ENCODE measurements at regions not wholly inside any gene's neighbourhood (a gene's known extent, or its start where the extent isn't known, plus 50 kb on each side); places are given as distances from the start of the nearest gene placed in this dataset.

DNA sequence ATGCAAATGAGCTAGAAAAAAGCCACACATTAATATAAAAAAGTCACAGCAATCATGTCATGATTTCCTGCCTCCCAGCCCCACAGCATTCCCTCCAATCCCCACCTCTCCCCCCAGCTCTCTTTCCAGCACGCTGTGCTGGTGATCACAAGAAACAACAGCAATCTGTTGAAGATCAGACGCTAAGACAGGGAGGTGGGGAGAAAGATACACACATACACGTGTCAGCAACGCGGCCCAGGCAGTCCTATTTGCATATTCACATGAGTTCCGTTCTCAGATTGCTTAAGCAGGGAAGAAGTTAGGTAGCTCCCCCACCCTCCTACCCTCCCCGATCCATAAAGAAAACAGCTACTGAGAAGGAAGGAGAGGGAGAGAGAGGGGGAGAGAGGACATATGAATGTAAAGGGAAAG, 405.5 kb upstream of the PSMD7 start:
- Mint-ChIP-seq H3K27ac (peak overlapping the region; percentile 18), H3K36me3 (ENCODE audit: low read depth) (no peaks in the 10 kb centered on the region), H3K9me3 (no peaks in the 10 kb centered on the region), H3K4me3 (peak overlapping the region; percentile 52), H3K4me1 (ENCODE audit: low read depth) (peaks cover 17% of the 10 kb centered on the region), H3K27me3 (peaks cover 35% of the 10 kb centered on the region)
- TF ChIP-seq, protein P1, sequence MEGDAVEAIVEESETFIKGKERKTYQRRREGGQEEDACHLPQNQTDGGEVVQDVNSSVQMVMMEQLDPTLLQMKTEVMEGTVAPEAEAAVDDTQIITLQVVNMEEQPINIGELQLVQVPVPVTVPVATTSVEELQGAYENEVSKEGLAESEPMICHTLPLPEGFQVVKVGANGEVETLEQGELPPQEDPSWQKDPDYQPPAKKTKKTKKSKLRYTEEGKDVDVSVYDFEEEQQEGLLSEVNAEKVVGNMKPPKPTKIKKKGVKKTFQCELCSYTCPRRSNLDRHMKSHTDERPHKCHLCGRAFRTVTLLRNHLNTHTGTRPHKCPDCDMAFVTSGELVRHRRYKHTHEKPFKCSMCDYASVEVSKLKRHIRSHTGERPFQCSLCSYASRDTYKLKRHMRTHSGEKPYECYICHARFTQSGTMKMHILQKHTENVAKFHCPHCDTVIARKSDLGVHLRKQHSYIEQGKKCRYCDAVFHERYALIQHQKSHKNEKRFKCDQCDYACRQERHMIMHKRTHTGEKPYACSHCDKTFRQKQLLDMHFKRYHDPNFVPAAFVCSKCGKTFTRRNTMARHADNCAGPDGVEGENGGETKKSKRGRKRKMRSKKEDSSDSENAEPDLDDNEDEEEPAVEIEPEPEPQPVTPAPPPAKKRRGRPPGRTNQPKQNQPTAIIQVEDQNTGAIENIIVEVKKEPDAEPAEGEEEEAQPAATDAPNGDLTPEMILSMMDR (IDR thresholded peaks at IDR 0.05): no peak
- peak; percentile 26 for DNase-seq
- intact Hi-C loops (cut with micrococcal nuclease): no loop called here
- CTCF ChIA-PET: no interaction called here
- POLR2A ChIA-PET: no interaction called here
- peak; percentile 66 for ATAC-seq

- ChIA-PET POLR2A (no interaction called here), CTCF (no interaction called here)
- ATAC-seq (peak; percentile 60), DNase-seq (peak; percentile 4)
- TF ChIP-seq, protein P1 (IDR thresholded peaks at IDR 0.05): no peak
- Mint-ChIP-seq H3K4me1 (ENCODE audit: low read depth) (peaks cover 17% of the 10 kb centered on the region), H3K4me3 (peak overlapping the region; percentile 52), H3K9me3 (no peaks in the 10 kb centered on the region), H3K27ac (peak overlapping the region; percentile 18), H3K27me3 (peaks cover 39% of the 10 kb centered on the region), H3K36me3 (ENCODE audit: low read depth) (no peaks in the 10 kb centered on the region)
- intact Hi-C loops (cut with micrococcal nuclease): no loop called here
Measured at GRCh38 chr16:73890186-73891128, 406.2 kb upstream of the PSMD7 start.

DNA sequence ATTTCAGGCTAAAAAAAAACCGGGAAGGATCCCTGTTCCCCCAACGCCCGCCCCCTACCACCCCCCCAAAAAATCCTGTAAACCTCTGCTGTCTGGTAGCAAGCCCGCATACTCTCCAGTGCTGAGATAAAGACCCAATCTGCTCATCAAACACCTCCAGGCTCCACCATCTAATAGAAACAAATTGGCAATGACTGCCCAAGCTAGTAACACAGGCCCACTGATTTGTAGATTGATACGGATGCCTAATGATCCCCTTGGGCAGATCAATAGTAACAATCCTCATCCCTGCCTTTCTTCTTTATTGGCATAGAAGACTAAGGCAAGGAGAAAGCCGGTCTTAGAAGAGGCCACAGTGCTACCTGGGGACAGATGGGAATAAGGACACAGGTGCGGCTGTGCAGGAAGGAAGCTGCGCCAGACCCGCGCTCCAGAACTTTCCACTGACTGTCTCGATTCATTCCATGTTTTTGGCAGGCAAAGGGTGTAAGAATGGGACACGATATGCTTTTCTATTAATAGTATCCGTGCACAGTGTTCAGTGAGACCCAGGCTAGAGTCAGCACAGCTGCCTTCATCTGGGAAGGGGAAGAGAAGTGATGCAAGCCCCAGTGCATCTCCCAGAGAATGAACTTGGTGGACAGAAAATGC, 407.6 kb upstream of the PSMD7 start:
- TF ChIP-seq, protein P1 (IDR thresholded peaks at IDR 0.05): no peak
- intact Hi-C loops (cut with micrococcal nuclease): no loop called here
- DNase-seq: no peak
- no peak overlapping the region for H3K27ac Mint-ChIP-seq
- no peaks in the 10 kb centered on the region for H3K9me3 Mint-ChIP-seq
- H3K4me3 Mint-ChIP-seq: no peak overlapping the region
- no peak for ATAC-seq
- peaks cover 17% of the 10 kb centered on the region for H3K4me1 Mint-ChIP-seq (ENCODE audit: low read depth)
- H3K36me3 Mint-ChIP-seq (ENCODE audit: low read depth): no peaks in the 10 kb centered on the region
- ChIA-PET CTCF (no interaction called here), POLR2A (no interaction called here)
- H3K27me3 Mint-ChIP-seq: peaks cover 39% of the 10 kb centered on the region

- H3K27ac Mint-ChIP-seq: no peak overlapping the region
- no peak overlapping the region for H3K4me3 Mint-ChIP-seq
- peaks cover 40% of the 10 kb centered on the region for H3K27me3 Mint-ChIP-seq
- ChIA-PET CTCF (no interaction called here), POLR2A (no interaction called here)
- H3K36me3 Mint-ChIP-seq (ENCODE audit: low read depth): no peaks in the 10 kb centered on the region
- ATAC-seq (peak; percentile 55), DNase-seq (peak; percentile 36)
- TF ChIP-seq, protein P1 (IDR thresholded peaks at IDR 0.05): no peak
- H3K9me3 Mint-ChIP-seq: no peaks in the 10 kb centered on the region
- H3K4me1 Mint-ChIP-seq (ENCODE audit: low read depth): peaks cover 17% of the 10 kb centered on the region
- intact Hi-C loops (cut with micrococcal nuclease): no loop called here
Measured at GRCh38 chr16:73887911-73888310, 408.7 kb upstream of the PSMD7 start.

GRCh38 chr16:73886426-73886825, 410.2 kb upstream of the PSMD7 start:
- intact Hi-C loops (cut with micrococcal nuclease): no loop called here
- DNase-seq: no peak
- H3K4me3 Mint-ChIP-seq: no peak overlapping the region
- no peaks in the 10 kb centered on the region for H3K9me3 Mint-ChIP-seq
- no peaks in the 10 kb centered on the region for H3K36me3 Mint-ChIP-seq (ENCODE audit: low read depth)
- H3K27me3 Mint-ChIP-seq: peaks cover 36% of the 10 kb centered on the region
- TF ChIP-seq, protein P1 (IDR thresholded peaks at IDR 0.05): no peak
- ChIA-PET CTCF (no interaction called here), POLR2A (no interaction called here)
- H3K27ac Mint-ChIP-seq: no peak overlapping the region
- ATAC-seq: no peak
- H3K4me1 Mint-ChIP-seq (ENCODE audit: low read depth): peaks cover 17% of the 10 kb centered on the region
